Lower lobe of right lung (tissue), 2 donors: ENCODE measurements at regions not wholly inside any gene's neighbourhood (a gene's known extent, or its start where the extent isn't known, plus 50 kb on each side); places are given as distances from the start of the nearest gene placed in this dataset.

Source experiments
- ATAC-seq, 2 donors: fragments of 200-7000 bp; cut with Tn5 transposase; one replicate each; pipeline ENCODE4 v1.9.1; 2020 to 2022; ENCODE audit warnings: mild to moderate bottlenecking in 2 of 2, moderate library complexity in 2 of 2
- DNase-seq: peaks from one replicate; pipeline ENCODE4 v3.0.0-alpha.2; 2020
- H3K27ac ChIP-seq: fragments of 200-600 bp; one replicate; pipeline ENCODE4 v1.8.0; 2022
- H3K27me3 ChIP-seq: fragments of 200-600 bp; one replicate; pipeline ENCODE4 v1.8.0; 2022; ENCODE audit warnings: low read depth
- H3K36me3 ChIP-seq: fragments of 200-600 bp; one replicate; pipeline ENCODE4 v1.8.0; 2022; ENCODE audit warnings: mild to moderate bottlenecking
- H3K4me1 ChIP-seq: fragments of 200-600 bp; one replicate; pipeline ENCODE4 v1.8.0; 2022
- H3K4me3 ChIP-seq: fragments of 200-600 bp; one replicate; pipeline ENCODE4 v1.8.0; 2022; ENCODE audit warnings: mild to moderate bottlenecking
- H3K9me3 ChIP-seq: fragments of 200-600 bp; one replicate; pipeline ENCODE4 v1.8.0; 2022
- CTCF ChIP-seq: fragments of 200-600 bp; IDR thresholded peaks from one replicate; pipeline ENCODE4 v1.8.0; 2022; ENCODE audit warnings: antibody characterized with exemption, mild to moderate bottlenecking
- intact Hi-C: fragments of 100-400 bp; cut with DNase I; formaldehyde crosslinking; loops from one replicate; pipeline ENCODE4 v1.11.0; 2022
- donor health status: DM: no; HTN: yes; CAD: no; lungs with severe emphysema.

DNA sequence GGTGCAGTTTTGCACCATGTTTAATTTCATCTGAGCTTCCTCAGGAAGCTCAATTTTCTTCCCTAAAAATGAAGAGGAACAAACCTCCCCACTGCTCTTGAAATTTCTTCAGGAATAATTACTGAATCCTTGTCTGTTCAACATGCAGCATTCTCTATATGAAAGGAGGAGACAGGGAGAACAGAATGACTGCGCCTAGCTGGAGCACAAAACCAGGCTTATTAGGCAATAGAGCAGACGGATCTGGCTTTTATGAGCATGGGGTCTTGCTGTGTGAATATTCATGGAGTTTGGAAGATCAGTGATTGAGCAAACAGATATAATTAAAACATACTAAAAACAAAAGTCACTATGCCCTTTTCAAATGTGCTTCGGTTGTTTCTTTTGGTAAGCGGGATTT, 148.1 kb downstream of the SUDS3 start:
- Histone ChIP-seq H3K27ac (no peak overlapping the region), H3K4me3 (no peak overlapping the region), H3K36me3 (no peaks in the 10 kb centered on the region), H3K4me1 (no peaks in the 10 kb centered on the region), H3K9me3 (no peaks in the 10 kb centered on the region), H3K27me3 (no peaks in the 10 kb centered on the region)
- DNase-seq, result no peak
- TF ChIP-seq CTCF, result no peak
- intact Hi-C loops, result no loop called here
- ATAC-seq, result no peak

GRCh38 chr12:118525216-118525615, 148.9 kb downstream of the SUDS3 start:
- intact Hi-C loops, result no loop called here
- Histone ChIP-seq H3K4me1 (no peaks in the 10 kb centered on the region), H3K9me3 (no peaks in the 10 kb centered on the region), H3K27me3 (no peaks in the 10 kb centered on the region), H3K4me3 (no peak overlapping the region), H3K36me3 (no peaks in the 10 kb centered on the region), H3K27ac (no peak overlapping the region)
- TF ChIP-seq CTCF, result no peak
- no peak for DNase-seq
- no peak for ATAC-seq

DNA sequence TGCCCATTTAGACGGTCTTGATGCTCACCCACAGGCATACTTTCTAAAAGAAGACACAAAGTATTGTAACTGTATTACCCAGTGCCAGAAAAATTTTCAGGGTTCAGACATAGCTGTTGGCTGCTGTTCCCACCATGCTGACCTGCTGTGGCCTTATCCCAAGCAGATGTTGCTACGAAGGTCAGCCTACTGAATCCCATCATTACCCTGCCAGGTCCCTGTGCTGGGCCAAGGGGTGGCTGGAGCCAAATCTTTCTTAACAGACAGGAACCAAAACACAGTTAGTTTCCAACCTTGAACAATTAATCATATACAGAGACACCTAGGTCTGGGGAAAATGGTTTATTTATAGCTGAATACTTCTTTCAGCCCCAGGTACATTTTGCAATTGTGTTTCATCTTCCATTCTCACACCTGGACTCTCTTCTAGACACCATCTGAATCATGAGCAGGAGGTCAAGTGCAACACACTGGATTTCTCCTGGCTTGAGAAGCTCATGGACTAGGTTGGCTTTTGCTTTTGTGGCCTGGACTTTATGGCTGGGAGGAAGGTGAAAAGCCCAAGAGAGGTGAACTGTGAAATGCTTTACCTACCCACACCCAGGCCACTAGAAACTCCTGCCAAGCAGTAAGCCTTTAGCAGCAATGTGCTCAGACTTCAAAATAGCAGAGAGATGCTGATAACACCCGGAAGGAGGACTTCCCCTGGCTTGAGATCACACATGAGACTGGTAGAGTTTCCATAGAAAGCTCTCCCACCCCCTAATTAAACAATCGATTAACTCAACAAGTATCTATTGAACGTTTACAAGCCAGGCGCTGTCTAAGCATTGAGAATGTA, 150.1 kb downstream of the SUDS3 start:
- Histone ChIP-seq H3K4me1 (no peaks in the 10 kb centered on the region), H3K9me3 (no peaks in the 10 kb centered on the region), H3K27ac (no peak overlapping the region), H3K36me3 (no peaks in the 10 kb centered on the region), H3K4me3 (no peak overlapping the region), H3K27me3 (no peaks in the 10 kb centered on the region)
- ATAC-seq, result peak in 1 of 2 donors; percentile 41
- no peak for DNase-seq
- intact Hi-C loops, result no loop called here
- no peak for TF ChIP-seq CTCF

- Histone ChIP-seq H3K4me3 (no peak overlapping the region), H3K36me3 (no peaks in the 10 kb centered on the region), H3K9me3 (no peaks in the 10 kb centered on the region), H3K27me3 (no peaks in the 10 kb centered on the region), H3K27ac (no peak overlapping the region), H3K4me1 (no peaks in the 10 kb centered on the region)
- ATAC-seq, result no peak
- intact Hi-C loops, result no loop called here
- no peak for DNase-seq
- TF ChIP-seq CTCF, result no peak
Observed at GRCh38 chr12:118527310-118527709, 151.0 kb downstream of the SUDS3 start.

GRCh38 chr12:118528625-118529024, 152.3 kb downstream of the SUDS3 start:
- Histone ChIP-seq H3K27me3 (no peaks in the 10 kb centered on the region), H3K9me3 (no peaks in the 10 kb centered on the region), H3K4me1 (no peaks in the 10 kb centered on the region), H3K27ac (no peak overlapping the region), H3K4me3 (no peak overlapping the region), H3K36me3 (no peaks in the 10 kb centered on the region)
- intact Hi-C loops, result no loop called here
- ATAC-seq (no peak), DNase-seq (no peak)
- TF ChIP-seq CTCF, result no peak
